ENCODE measurements at regions not wholly inside any gene's neighbourhood (a gene's known extent, or its start where the extent isn't known, plus 50 kb on each side); places are given as distances from the start of the nearest gene placed in this dataset.

GRCh38 chr4:153117554-153117953, 86.7 kb upstream of the TRIM2 start:
- no peak overlapping the region for H3K4me3 ChIP-seq (ENCODE audit: low read length)
- DNase-seq (ENCODE audit: low read depth): no peak
- TF ChIP-seq CTCF (conservative IDR thresholded peaks at IDR 0.05; ENCODE audit: low read length): no peak

DNA sequence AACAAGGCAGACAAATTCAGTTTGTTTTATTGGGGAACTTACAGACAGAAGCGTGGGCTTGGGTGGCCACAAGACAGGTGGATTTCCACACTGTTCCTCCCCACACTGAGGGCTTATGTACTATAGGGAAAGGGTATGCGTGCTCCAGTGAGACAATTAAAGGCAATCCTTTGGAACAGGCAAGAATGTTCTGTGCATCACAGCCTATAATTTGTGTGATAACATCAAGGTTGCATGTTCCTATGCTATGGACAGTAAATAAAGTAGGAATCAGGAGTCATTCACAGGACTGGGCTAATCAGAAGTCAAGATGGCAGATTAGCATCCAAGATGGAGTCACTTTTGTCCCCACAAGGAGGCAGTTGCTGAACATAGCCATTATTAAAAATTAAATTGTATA, 84.6 kb upstream of the TRIM2 start:
- H3K4me3 ChIP-seq (ENCODE audit: low read length): no peak overlapping the region
- TF ChIP-seq CTCF (conservative IDR thresholded peaks at IDR 0.05; ENCODE audit: low read length): no peak

GRCh38 chr4:153120235-153120634, 84.0 kb upstream of the TRIM2 start:
- no peak for TF ChIP-seq CTCF (conservative IDR thresholded peaks at IDR 0.05; ENCODE audit: low read length)
- no peak for DNase-seq (ENCODE audit: low read depth)

More for the DNA sequence above, 84.6 kb upstream of the TRIM2 start:
- DNase-seq (ENCODE audit: low read depth): no peak

DNA sequence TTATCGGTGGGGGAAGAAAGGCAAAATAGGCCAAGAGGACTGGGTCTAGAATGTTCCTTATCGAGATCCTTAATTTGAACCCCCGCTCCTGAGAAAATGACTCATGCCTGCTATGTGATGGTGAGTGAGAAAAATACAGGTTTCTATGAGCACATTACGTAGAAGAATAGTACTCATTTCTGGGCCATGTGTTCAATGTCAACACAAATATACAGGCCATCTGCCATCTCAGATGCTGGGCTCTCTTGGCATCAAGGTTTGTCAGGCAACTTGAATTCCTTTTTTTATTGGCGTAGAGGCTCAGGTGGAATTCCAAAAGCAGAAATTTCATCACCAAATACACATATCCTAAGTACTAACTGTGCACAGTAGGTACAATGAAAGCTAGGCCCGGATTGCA, 81.4 kb upstream of the TRIM2 start:
- no peak for DNase-seq (ENCODE audit: low read depth)
- no peak overlapping the region for H3K4me3 ChIP-seq (ENCODE audit: low read length)

More at GRCh38 chr4:153120235-153120634, 84.0 kb upstream of the TRIM2 start:
- no peak overlapping the region for H3K4me3 ChIP-seq (ENCODE audit: low read length)

DNA sequence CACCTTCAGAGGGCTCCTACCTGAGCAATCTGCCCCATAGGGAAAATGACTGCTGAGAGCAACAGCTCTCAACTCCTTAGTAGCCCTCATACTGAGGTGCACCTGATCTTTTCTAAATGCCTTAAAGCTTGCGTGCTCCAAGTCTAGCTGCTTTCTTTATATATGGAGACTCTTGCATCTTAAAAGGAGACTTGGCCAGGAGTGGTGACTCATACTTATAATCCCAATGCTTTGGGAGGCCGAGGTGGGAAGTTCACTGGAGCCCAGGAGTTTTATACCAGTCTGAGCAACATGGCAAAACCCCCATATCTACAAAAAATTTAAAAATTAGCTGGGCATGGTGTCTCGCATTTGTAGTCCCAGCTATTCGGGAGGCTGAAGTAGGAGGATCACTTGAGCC, 78.1 kb upstream of the TRIM2 start:
- no peak for TF ChIP-seq CTCF (conservative IDR thresholded peaks at IDR 0.05; ENCODE audit: low read length)
- no peak for DNase-seq (ENCODE audit: low read depth)
- H3K4me3 ChIP-seq (ENCODE audit: low read length): no peak overlapping the region

More for the DNA sequence above, 81.4 kb upstream of the TRIM2 start:
- TF ChIP-seq CTCF (conservative IDR thresholded peaks at IDR 0.05; ENCODE audit: low read length): no peak

DNA sequence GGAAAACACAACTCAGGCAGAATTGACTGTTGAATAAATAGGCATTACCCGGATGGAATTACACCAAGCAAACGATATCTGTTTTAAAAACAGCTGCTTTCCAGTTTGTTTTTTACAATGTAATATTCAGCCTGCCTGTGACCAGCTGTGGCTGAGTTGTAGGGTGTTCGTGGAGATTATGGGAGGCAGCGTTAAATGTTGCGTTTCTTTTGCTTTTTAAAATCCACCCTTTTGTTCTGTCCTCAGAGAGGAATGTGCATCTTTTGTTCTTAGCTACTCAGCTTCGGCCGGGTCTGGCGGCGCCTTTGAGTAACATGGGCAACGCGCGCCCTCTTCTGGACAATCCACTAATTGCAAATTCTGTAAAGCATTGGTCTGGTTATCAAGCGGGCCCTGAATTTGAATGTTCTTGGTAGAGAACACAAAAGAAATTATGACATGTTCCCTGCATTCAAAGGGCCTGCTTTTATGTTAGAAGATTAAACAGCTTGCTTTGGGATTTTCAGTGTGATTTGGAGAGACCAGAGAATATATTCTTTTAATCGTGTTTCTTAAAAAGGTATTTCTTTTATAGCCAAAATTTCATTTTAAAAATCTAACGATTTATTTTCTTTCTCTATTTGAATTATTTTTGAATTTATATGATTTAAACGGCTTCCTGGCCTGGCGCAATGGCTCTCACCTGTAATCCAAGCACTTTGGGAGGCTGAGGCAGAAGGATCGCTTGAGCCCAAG, 76.3 kb upstream of the TRIM2 start:
- TF ChIP-seq CTCF (conservative IDR thresholded peaks at IDR 0.05; ENCODE audit: low read length): peak; percentile 77
- DNase-seq (ENCODE audit: low read depth): peak; percentile 75
- H3K4me3 ChIP-seq (ENCODE audit: low read length): peak overlapping the region; percentile 38

GRCh38 chr4:153131596-153131995, 72.6 kb upstream of the TRIM2 start:
- no peak; the same call in 1 of the 2 replicates for TF ChIP-seq CTCF (conservative IDR thresholded peaks at IDR 0.05; ENCODE audit: low read length)
- 0 out of 2 replicates have a peak overlapping the region, but pooled peaks have one; percentile 5 for H3K4me3 ChIP-seq (ENCODE audit: low read length)
- peak; percentile 73 for DNase-seq (ENCODE audit: low read depth)

Measured in AG10803 (cell line).